Activated B cell treated with CpG ODN at 0.5 μM for 24 hours (primary cell): ENCODE measurements at regions not wholly inside any gene's neighbourhood (a gene's known extent, or its start where the extent isn't known, plus 50 kb on each side); places are given as distances from the start of the nearest gene placed in this dataset.
"Not testable (repeated sequence)": the region's sequence is repeated elsewhere in the genome, so short reads cannot be mapped to it uniquely, and the experiment has no call there.

Experiments
- ATAC-seq: fragments of 200-7000 bp; cut with Tn5 transposase; one replicate; pipeline ENCODE4 v1.10.0; 2021; ENCODE audit warnings: low read depth, mild to moderate bottlenecking, moderate library complexity
- CTCF ChIA-PET: fragments of 350-600 bp; sonication (Branson Sonifier 250); formaldehyde crosslinking; loops from one replicate; lab custom pipeline; 2021; ENCODE audit warnings: antibody characterized with exemption; lab: Charles Lee
- POLR2A ChIA-PET: fragments of 350-600 bp; sonication (Branson Sonifier 250); formaldehyde crosslinking; loops from one replicate; lab custom pipeline; 2021; ENCODE audit warnings: antibody characterized with exemption; lab: Charles Lee
- DNase-seq: peaks from one replicate; pipeline ENCODE4 v3.0.0; 2022
- H3K27ac Mint-ChIP-seq: one replicate; pipeline ENCODE4 v1.8.0; 2020; ENCODE audit warnings: mixed read lengths
- H3K27me3 Mint-ChIP-seq: one replicate; pipeline ENCODE4 v1.8.0; 2021; ENCODE audit warnings: mixed read lengths
- H3K36me3 Mint-ChIP-seq: one replicate; pipeline ENCODE4 v1.8.0; 2021; ENCODE audit warnings: low read depth, mixed read lengths
- H3K4me1 Mint-ChIP-seq: one replicate; pipeline ENCODE4 v1.8.0; 2021; ENCODE audit warnings: mixed read lengths
- H3K4me3 Mint-ChIP-seq: one replicate; pipeline ENCODE4 v1.8.0; 2020; ENCODE audit warnings: mild to moderate bottlenecking, mixed read lengths
- H3K9me3 Mint-ChIP-seq: one replicate; pipeline ENCODE4 v1.8.0; 2020; ENCODE audit warnings: mixed read lengths
- intact Hi-C: fragments of 100-400 bp; cut with micrococcal nuclease; formaldehyde crosslinking; loops from one replicate; pipeline ENCODE4 v1.15.1; 2024
- TF ChIP-seq, protein P1 (sequence below): fragments of 200-600 bp; IDR thresholded peaks from one replicate; pipeline ENCODE4 v1.8.0; 2022; ENCODE audit warnings: antibody characterized with exemption, mild to moderate bottlenecking

DNA sequence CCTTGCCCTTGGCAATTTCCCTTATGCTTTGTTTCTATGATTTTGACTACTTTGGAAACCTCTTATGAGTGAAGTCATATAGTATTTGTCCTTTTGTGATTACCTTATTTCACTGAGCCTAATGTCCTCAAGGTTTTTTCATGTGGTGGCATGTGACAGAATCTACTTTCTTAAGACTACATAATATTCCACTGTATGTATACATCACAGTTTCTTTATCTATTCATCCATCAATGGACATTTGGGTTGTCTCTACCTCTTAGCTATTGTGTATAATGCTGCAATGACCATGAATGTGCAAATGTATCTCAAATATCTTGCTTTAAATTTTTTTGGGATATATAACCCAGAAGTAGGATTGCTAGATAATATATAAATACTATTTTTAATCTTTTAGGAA lies 96.4 kb upstream of the ALDH1A1 start:
- no peak for DNase-seq
- ChIA-PET CTCF (no interaction called here), POLR2A (no interaction called here)
- intact Hi-C loops, result no loop called here
- no peak overlapping the region for H3K27ac Mint-ChIP-seq
- TF ChIP-seq, protein P1, sequence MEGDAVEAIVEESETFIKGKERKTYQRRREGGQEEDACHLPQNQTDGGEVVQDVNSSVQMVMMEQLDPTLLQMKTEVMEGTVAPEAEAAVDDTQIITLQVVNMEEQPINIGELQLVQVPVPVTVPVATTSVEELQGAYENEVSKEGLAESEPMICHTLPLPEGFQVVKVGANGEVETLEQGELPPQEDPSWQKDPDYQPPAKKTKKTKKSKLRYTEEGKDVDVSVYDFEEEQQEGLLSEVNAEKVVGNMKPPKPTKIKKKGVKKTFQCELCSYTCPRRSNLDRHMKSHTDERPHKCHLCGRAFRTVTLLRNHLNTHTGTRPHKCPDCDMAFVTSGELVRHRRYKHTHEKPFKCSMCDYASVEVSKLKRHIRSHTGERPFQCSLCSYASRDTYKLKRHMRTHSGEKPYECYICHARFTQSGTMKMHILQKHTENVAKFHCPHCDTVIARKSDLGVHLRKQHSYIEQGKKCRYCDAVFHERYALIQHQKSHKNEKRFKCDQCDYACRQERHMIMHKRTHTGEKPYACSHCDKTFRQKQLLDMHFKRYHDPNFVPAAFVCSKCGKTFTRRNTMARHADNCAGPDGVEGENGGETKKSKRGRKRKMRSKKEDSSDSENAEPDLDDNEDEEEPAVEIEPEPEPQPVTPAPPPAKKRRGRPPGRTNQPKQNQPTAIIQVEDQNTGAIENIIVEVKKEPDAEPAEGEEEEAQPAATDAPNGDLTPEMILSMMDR, result no peak
- no peaks in the 10 kb centered on the region for H3K36me3 Mint-ChIP-seq
- H3K27me3 Mint-ChIP-seq, result peaks cover 3% of the 10 kb centered on the region
- ATAC-seq, result no peak
- H3K9me3 Mint-ChIP-seq, result no peaks in the 10 kb centered on the region
- H3K4me3 Mint-ChIP-seq, result no peak overlapping the region
- no peaks in the 10 kb centered on the region for H3K4me1 Mint-ChIP-seq

GRCh38 chr9:73046769-73047168 lies 93.9 kb upstream of the ALDH1A1 start:
- no peak for ATAC-seq
- Mint-ChIP-seq H3K27me3 (no peaks in the 10 kb centered on the region), H3K9me3 (no peaks in the 10 kb centered on the region), H3K36me3 (no peaks in the 10 kb centered on the region), H3K27ac (no peak overlapping the region), H3K4me1 (no peaks in the 10 kb centered on the region), H3K4me3 (no peak overlapping the region)
- DNase-seq, result no peak
- TF ChIP-seq, protein P1, result no peak
- intact Hi-C loops, result no loop called here
- ChIA-PET CTCF (no interaction called here), POLR2A (no interaction called here)

- CTCF ChIA-PET, intact Hi-C loops, ATAC-seq, H3K27me3 Mint-ChIP-seq, H3K36me3 Mint-ChIP-seq, H3K27ac Mint-ChIP-seq, POLR2A ChIA-PET, H3K4me3 Mint-ChIP-seq, H3K4me1 Mint-ChIP-seq, DNase-seq, H3K9me3 Mint-ChIP-seq: not testable (repeated sequence)
These were observed 91.9 kb upstream of the ALDH1A1 start for GRCh38 chr9:73044776-73045175.

DNA sequence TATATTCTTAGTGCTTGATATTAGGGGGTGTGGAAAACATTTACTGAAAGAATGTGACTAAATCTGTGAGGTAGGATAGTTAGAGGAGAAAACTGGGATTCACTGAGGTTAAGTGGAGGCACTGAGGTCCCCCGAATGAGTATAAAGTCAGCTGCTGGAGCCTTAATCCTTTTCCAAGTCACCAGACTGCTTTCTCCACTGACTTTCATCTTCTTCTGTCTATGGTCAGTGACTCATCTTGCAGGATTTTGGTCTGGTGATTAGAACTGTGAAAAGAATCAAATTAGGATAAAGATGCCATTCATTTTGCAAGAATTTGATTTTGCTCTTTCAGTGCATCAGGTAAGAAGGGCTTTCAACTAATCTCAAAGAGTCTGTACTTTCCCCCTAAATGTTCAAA lies 89.3 kb upstream of the ALDH1A1 start:
- H3K9me3 Mint-ChIP-seq, result no peaks in the 10 kb centered on the region
- DNase-seq (no peak), ATAC-seq (no peak)
- POLR2A ChIA-PET, result no interaction called here
- no peaks in the 10 kb centered on the region for H3K36me3 Mint-ChIP-seq
- TF ChIP-seq, protein P1, result no peak
- H3K4me3 Mint-ChIP-seq, result no peak overlapping the region
- H3K27ac Mint-ChIP-seq, result no peak overlapping the region
- H3K27me3 Mint-ChIP-seq, result peaks cover 2% of the 10 kb centered on the region
- CTCF ChIA-PET, result no interaction called here
- H3K4me1 Mint-ChIP-seq, result no peaks in the 10 kb centered on the region
- intact Hi-C loops, result no loop called here

DNA sequence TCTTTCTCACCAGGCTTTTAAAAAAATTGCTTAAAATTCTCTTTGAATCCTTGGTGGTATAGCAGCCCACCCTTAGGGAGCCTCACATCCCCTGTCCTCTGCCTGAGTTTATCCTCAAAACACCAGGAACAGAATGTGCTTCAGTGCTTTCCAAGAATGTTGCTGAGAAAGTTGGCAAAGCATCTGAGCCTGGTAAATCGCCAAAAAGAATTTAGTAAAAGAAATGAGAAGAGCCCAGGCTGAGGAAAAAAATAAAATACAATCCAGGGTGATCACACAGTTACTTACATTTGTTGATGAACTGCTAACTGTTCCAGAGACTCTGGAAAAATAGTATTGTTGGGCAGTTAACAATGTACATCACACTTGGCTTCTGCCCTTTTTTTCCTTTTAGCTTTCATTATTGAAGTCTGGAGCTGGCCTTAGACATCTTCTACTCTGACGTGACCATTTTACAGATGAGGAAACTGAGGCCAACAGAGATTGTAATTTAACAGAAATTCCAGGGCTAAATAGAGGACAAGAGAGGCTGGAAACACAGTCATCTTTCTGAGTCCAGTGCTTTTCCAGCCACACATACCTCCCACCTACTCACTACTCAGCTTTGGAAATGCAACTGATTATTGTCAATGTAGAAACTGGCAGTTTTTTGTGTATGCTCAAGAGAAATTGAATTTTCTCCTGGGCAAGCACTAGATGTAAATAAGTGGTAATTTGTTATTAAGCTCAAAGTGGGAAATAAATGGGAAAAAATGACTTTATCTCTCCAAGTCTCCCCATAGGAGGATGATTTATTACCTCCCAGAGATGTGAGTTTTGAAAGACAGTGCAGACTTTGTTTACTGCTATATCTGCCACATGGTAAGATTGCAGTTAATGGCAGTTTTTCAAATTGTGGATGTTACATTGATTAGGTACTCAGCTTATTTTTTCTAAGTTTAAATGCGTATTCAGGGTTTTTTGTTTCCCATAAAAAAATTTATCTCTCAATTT lies 86.7 kb upstream of the ALDH1A1 start:
- H3K27ac Mint-ChIP-seq, result no peak overlapping the region
- TF ChIP-seq, protein P1, result no peak
- no peaks in the 10 kb centered on the region for H3K4me1 Mint-ChIP-seq
- CTCF ChIA-PET, result no interaction called here
- intact Hi-C loops, result no loop called here
- H3K9me3 Mint-ChIP-seq, result no peaks in the 10 kb centered on the region
- no peak for ATAC-seq
- POLR2A ChIA-PET, result no interaction called here
- no peak overlapping the region for H3K4me3 Mint-ChIP-seq
- H3K27me3 Mint-ChIP-seq, result peaks cover 2% of the 10 kb centered on the region
- no peaks in the 10 kb centered on the region for H3K36me3 Mint-ChIP-seq
- DNase-seq, result no peak
